ENCODE measurements at regions not wholly inside any gene's neighbourhood (a gene's known extent, or its start where the extent isn't known, plus 50 kb on each side); places are given as distances from the start of the nearest gene placed in this dataset.

- FAIRE-seq: no peak
- no TSS peak for BruUV-seq (replicated peaks)
- Histone ChIP-seq H3K36me3 (ENCODE audit: control insufficient read depth, insufficient read depth, low read length) (no peaks in the 10 kb centered on the region), H2AFZ (ENCODE audit: low read depth, low read length) (no peak overlapping the region), H3K4me3 (no peak overlapping the region), H3K27ac (ENCODE audit: extremely low read depth, low read depth, low read length) (no peak overlapping the region), H4K20me1 (replicated peaks; ENCODE audit: control insufficient read depth, insufficient read depth, low read length) (no peaks in the 10 kb centered on the region), H3K4me1 (replicated peaks in 1 of 2; ENCODE audit: control insufficient read depth in 2 of 2, insufficient read depth in 2 of 2, low read length in 2 of 2) (no peaks in the 10 kb centered on the region), H3K27me3 (ENCODE audit: control insufficient read depth in 2 of 2, insufficient read depth in 2 of 2, low read length in 2 of 2) (no peaks in the 10 kb centered on the region), H3K79me2 (ENCODE audit: control insufficient read depth, insufficient read depth, low read length) (no peaks in the 10 kb centered on the region), H3K9me1 (ENCODE audit: control insufficient read depth, insufficient read depth, low read length) (no peaks in the 10 kb centered on the region), H3K4me2 (ENCODE audit: insufficient read depth, low read length) (no peak overlapping the region), H3K9me3 (replicated peaks; ENCODE audit: control insufficient read depth, insufficient read depth, low read depth, low read length) (no peaks in the 10 kb centered on the region), H3K9ac (ENCODE audit: insufficient read depth in 1 of 2, low read depth in 2 of 2, low read length in 2 of 2) (no peak overlapping the region)
- 0% methylated on average over 1 of the region's 1 CpG for WGBS (ENCODE audit: insufficient coverage, low coverage, missing lambda C conversion rate)
- in situ Hi-C loops (cut with MboI): no loop called here
- DNase-seq (ENCODE audit: extremely low read depth in 1 of 4, low spot score in 3 of 4): no peak
- TF ChIP-seq CHAMP1 (IDR thresholded peaks at IDR 0.05): no peak
- TF ChIP-seq ELF1 (tag; IDR thresholded peaks at IDR 0.05): no peak
- no peak for TF ChIP-seq ZNF212 (CRISPR knock-in tag; IDR thresholded peaks at IDR 0.05)
- TF ChIP-seq PML (IDR thresholded peaks at IDR 0.05; ENCODE audit: low read length): no peak
- no peak for TF ChIP-seq BMI1 (IDR thresholded peaks at IDR 0.05; ENCODE audit: low read length)
- no peak for ATAC-seq
- intact Hi-C loops (cut with micrococcal nuclease): no loop called here
- ChIA-PET POLR2A (no interaction called here), CTCF (ENCODE audit: low intra/inter-chr PET ratio) (no interaction called here)
Measured at GRCh38 chr3:117490716-117491115, 781.1 kb downstream of the TUSC7 start.

- intact Hi-C loops (cut with micrococcal nuclease) (no loop called here), in situ Hi-C loops (cut with MboI) (no loop called here)
- H3K79me2 ChIP-seq (ENCODE audit: control insufficient read depth, insufficient read depth, low read length): no peaks in the 10 kb centered on the region
- no peaks in the 10 kb centered on the region for H3K4me1 ChIP-seq (replicated peaks in 1 of 2; ENCODE audit: control insufficient read depth in 2 of 2, insufficient read depth in 2 of 2, low read length in 2 of 2)
- ATAC-seq (no peak), FAIRE-seq (no peak), DNase-seq (ENCODE audit: extremely low read depth in 1 of 4, low spot score in 3 of 4) (no peak)
- no peak overlapping the region for H3K4me3 ChIP-seq
- no peak overlapping the region for H3K4me2 ChIP-seq (ENCODE audit: insufficient read depth, low read length)
- ChIA-PET CTCF (ENCODE audit: low intra/inter-chr PET ratio) (no interaction called here), POLR2A (no interaction called here)
- no peak overlapping the region for H3K27ac ChIP-seq (ENCODE audit: extremely low read depth, low read depth, low read length)
- no peaks in the 10 kb centered on the region for H4K20me1 ChIP-seq (replicated peaks; ENCODE audit: control insufficient read depth, insufficient read depth, low read length)
- H2AFZ ChIP-seq (ENCODE audit: low read depth, low read length): no peak overlapping the region
- no peaks in the 10 kb centered on the region for H3K9me1 ChIP-seq (ENCODE audit: control insufficient read depth, insufficient read depth, low read length)
- H3K27me3 ChIP-seq (ENCODE audit: control insufficient read depth in 2 of 2, insufficient read depth in 2 of 2, low read length in 2 of 2): no peaks in the 10 kb centered on the region
- H3K9me3 ChIP-seq (replicated peaks; ENCODE audit: control insufficient read depth, insufficient read depth, low read depth, low read length): no peaks in the 10 kb centered on the region
- H3K36me3 ChIP-seq (ENCODE audit: control insufficient read depth, insufficient read depth, low read length): no peaks in the 10 kb centered on the region
- BruUV-seq (replicated peaks): no TSS peak
- 0% methylated on average over 2 of the region's 2 CpGs for WGBS (ENCODE audit: insufficient coverage, low coverage, missing lambda C conversion rate)
- no peak overlapping the region for H3K9ac ChIP-seq (ENCODE audit: insufficient read depth in 1 of 2, low read depth in 2 of 2, low read length in 2 of 2)
- TF ChIP-seq FOXK1 (CRISPR knock-in tag; IDR thresholded peaks at IDR 0.05; ENCODE audit: borderline replicate concordance) (no peak), GTF2A2 (tag; IDR thresholded peaks at IDR 0.05) (no peak), NCOA6 (IDR thresholded peaks at IDR 0.05) (no peak), ZNF639 (CRISPR knock-in tag; conservative IDR thresholded peaks at IDR 0.05 in 1 of 2, IDR thresholded peaks at IDR 0.05 in 1 of 2) (no peak), PCBP1 (IDR thresholded peaks at IDR 0.05; ENCODE audit: low read depth, low read length, poor library complexity, severe bottlenecking) (no peak), TAF7 (tag; IDR thresholded peaks at IDR 0.05) (no peak), POLR3A (IDR thresholded peaks at IDR 0.05; ENCODE audit: borderline replicate concordance, extremely low read depth, insufficient read depth, insufficient read length) (no peak), GTF2B (IDR thresholded peaks at IDR 0.05; ENCODE audit: extremely low read depth, insufficient read length) (no peak)
Measured at GRCh38 chr3:117495620-117496019, 786.0 kb downstream of the TUSC7 start.

Data from K562 (cell line).